ENCODE measurements at regions not wholly inside any gene's neighbourhood (a gene's known extent, or its start where the extent isn't known, plus 50 kb on each side); places are given as distances from the start of the nearest gene placed in this dataset.
"Not testable (repeated sequence)": the region's sequence is repeated elsewhere in the genome, so short reads cannot be mapped to it uniquely, and the experiment has no call there.

- no peak for DNase-seq
These were observed 110.7 kb downstream of the PMAIP1 start for GRCh38 chr18:60010513-60010912.

DNA sequence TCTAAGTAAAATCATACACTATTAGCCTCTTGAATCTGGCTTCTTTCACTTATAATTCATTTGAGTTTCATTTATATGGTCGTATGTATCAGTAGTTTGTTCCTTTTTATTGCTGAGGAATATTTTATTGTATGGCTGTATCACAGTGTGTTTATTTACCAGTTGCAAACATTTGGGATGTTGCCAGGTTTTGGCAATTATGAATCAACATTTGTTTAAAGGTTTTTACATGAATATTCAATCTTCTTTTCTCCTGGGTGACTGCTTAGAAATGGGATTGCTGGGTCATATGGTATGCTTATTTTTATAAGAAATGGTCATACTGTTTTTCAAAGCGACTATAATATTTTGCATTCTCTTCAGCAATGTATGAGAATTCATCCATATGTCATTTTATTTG lies 107.9 kb downstream of the PMAIP1 start:
- DNase-seq = no peak

GRCh38 chr18:60003610-60004185 lies 103.9 kb downstream of the PMAIP1 start:
- no peak for DNase-seq

DNA sequence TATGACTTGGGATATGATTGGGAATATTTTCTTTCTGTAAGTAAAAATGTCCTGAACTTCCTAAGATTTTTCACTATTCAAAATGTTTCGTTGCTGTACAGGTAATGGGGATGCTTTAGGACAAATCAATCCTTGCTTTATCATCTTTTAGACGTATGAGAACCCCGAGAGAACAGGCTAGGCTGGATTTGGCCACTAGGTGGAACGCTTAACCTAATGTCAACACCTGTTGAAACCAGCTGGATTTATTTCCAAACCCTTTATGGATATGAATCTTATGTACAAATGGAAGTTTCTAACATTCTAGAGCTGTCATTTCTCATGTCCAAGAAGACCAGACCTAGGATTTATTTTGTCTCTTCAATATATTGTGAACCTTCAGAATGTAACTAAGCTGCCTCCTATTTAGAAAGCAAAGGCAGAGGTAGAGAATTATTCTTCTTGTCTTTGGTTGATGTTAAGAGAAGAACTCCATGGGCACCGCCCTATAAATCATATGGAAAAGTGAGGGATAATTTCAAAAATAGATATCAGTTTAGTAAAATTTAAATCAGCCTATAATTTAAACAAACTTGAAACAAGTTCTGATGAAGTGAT lies 96.7 kb downstream of the PMAIP1 start:
- no peak for DNase-seq

GRCh38 chr18:59994357-59994756 lies 94.6 kb downstream of the PMAIP1 start:
- DNase-seq = no peak

DNA sequence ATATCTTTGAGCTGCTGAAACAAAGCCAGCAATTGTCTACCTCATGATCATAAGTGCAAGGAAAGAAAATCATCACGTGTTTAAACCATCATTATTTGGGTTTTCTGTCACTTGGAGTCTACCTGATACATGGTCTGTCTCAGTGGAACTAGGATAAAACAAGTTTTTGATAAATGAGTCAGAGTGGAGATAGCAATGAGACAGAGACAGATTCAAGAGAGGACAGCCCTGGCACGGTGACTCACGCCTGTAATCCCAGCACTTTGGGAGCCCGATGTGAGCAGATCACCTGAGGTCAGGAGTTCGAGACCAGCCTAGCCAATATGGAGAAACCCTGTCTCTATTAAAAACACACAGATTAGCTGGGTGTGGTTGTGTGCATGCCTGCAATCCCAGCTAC lies 93.8 kb downstream of the PMAIP1 start:
- DNase-seq = no peak

- no peak for DNase-seq
These were observed 90.5 kb downstream of the PMAIP1 start for GRCh38 chr18:59990121-59990823.

DNA sequence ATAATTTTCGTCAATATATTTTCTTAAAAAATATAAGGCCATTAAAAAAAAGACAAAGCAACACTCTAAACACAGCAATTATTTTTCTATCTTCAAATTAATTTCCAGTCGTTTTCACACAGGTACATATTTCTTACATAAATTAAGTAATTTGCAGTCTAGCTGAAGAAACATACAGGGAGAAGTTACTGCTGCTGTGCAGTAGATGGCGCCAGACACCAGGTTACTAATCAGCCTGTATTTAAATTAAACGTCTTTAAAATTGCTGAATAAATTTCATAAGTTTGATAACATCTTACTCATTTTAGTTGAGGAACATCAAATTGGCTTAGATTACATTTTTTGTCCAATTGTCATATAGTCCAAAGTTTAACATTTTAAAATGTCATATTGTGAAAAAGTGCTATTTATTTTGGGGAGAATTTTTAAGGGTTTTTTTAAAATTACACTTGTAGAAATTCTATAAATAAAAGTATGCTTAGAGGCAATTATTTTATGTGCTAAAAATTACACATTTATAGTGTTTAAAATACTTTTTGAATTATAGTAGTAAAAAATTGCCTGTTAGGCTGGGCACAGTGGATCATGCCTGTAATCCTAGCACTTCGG lies 88.4 kb downstream of the PMAIP1 start:
- DNase-seq = no peak

- no peak for DNase-seq
These were observed 87.3 kb downstream of the PMAIP1 start for GRCh38 chr18:59987102-59987501.

- no peak for DNase-seq
These were observed 86.3 kb downstream of the PMAIP1 start for GRCh38 chr18:59986139-59986538.

- DNase-seq = no peak
These were observed 85.5 kb downstream of the PMAIP1 start for GRCh38 chr18:59985289-59985688.

- DNase-seq = no peak
These were observed 83.7 kb downstream of the PMAIP1 start for GRCh38 chr18:59983506-59983905.

DNA sequence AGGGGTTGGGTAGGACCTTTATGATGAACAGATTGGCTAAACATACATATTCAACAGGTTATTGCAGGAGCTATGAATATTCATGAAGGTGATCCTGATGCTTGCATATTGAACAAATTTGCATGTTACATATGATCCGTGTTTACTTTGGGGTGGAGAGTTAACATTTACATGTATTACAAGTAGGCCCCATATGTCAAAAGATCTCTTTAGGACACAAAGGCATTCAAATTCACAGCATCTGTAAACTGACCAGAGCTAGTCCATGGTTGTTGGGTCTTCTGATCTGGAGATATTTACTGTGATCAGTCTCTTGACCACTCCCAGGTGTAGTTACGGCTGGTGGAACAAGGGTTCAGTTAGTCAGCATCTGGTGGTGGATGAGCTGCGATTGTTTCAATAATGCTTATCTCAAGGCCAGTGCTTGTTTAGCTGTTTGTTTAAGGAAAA lies 80.4 kb downstream of the PMAIP1 start:
- no peak for DNase-seq

GRCh38 chr18:59971871-59972428 lies 72.2 kb downstream of the PMAIP1 start:
- DNase-seq = no peak

- not testable (repeated sequence) for DNase-seq
These were observed 71.3 kb downstream of the PMAIP1 start for GRCh38 chr18:59971144-59971543.

- not testable (repeated sequence) for DNase-seq
These were observed 69.8 kb downstream of the PMAIP1 start for GRCh38 chr18:59969477-59970028.

DNA sequence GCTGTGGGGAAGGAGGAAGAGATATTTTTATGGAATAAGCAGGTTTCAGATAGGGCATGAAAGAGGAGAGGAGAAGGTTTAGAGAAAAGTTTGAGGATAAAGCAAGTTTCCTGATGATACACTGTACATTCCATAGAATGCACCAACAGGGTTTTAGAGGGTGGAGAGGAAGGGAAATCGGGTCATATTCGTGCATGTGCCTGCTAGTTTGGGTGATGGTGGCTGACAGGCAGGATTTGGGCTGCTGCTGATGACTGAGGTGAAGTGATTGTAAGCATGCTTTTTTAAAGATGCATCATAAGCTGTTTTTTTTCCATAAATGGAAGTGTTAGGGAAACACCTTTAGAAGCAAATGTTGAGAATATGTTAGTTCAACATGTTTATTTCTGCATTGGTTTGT lies 68.8 kb downstream of the PMAIP1 start:
- no peak for DNase-seq

DNA sequence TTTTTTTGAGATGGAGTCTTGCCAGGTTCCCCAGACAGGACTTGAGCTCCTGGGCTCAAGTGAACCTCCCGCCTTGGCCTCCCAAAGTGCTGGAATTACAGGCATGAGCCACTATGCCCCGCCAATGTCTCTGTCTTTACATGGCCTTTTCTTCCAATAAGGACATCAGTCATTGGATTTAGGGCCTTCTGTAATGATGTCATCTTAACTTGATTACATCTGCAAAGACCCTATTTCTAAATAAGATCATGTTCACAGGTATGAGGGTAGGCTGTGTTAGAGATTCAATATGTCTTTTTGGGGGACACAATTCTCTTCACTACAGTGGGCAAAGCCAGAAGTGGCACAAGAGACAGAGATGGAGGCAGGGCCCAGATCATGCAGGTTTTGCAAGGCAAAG lies 68.1 kb downstream of the PMAIP1 start:
- no peak for DNase-seq

DNA sequence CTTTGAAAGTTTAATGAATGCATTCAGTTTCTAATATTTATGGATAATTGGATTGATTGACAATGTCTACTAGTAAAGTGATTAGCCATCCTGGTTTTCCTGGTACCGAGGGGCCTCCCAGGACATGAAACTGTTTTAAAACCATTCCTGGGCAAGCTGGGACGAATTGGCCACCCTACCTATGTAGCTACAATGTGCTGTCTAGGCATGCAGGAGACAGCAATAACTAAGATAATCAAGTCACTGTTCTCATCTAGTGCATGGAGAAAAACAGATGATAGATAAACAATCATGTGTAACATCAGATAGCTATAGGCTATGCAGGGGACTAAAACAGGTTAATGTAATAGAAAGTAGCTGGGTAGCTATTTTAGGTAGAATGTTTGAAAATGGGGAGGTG lies 67.1 kb downstream of the PMAIP1 start:
- no peak for DNase-seq

DNA sequence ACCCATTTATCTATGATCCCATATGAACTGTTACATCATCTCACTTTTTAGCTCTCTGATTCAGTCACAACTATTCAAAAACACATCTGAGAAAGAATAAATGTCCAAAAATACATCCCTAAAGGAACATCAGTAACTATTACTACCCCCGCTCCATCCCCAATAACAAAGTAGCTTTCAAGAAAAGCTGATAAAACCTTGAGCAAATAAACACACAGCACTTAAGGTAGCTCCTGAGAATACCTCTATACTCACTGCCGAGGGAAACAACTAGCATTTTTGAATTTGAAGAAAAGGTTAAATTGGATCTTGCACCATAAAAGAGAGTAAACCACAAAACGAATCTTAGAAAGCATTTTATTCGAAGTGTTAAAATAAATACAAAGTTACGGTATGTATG lies 63.4 kb downstream of the PMAIP1 start:
- no peak for DNase-seq

DNA sequence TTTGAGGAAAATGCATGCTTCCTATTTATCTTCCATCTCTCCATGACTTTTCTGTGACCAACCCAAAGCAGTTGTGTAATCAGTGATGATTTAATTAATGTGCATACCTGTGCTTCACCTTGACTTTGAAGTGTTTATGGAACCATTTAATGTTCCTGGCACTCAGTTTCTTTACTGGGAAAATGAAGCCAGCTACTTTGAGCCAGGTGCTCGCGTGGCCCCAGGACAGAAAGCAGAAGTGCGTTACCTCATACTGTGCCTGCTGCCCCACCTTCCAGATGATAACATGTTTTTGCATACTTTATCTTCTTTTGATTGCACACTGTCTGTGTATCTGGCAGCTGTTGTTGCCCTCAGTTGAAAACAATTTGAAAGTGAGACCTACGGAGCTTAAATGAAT lies 61.3 kb downstream of the PMAIP1 start:
- DNase-seq = no peak

DNA sequence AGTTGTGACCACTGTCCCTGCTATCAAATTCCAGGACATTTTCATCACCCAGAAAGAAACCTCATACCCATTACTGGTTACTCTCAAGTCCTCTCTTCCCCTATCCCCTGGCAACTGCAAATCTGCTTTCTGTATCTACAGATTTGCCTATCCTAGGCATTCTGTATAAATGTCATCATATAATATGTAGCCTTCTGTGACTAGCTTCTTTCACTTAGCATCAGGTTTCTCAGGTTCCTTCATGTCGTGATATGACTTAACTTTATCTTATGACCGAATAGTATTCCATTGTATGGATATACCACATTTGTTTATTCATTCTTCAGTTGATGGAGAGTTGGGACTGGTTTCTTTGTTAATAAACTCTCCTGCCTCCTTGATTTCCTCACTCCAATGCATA lies 60.5 kb downstream of the PMAIP1 start:
- no peak for DNase-seq

- no peak for DNase-seq
These were observed 59.8 kb downstream of the PMAIP1 start for GRCh38 chr18:59959606-59960005.

All from C1 segment of cervical spinal cord (tissue), 14 donors.